A673 (cell line): ENCODE measurements at regions not wholly inside any gene's neighbourhood (a gene's known extent, or its start where the extent isn't known, plus 50 kb on each side); places are given as distances from the start of the nearest gene placed in this dataset.

Experiments used
- CTCF ChIP-seq: fragments of 300-800, 200-600 bp; sonication (generic); conservative IDR thresholded peaks from 2 replicates; pipeline ENCODE4 v1.5.1; 2017; ENCODE audit warnings: low read depth, mild to moderate bottlenecking, antibody characterized with exemption, low read length, moderate library complexity, mixed read lengths
- EZH2 ChIP-seq: fragments of 200-600 bp; sonication (generic); IDR thresholded peaks from 2 replicates; pipeline ENCODE4 v1.6.1; 2017; ENCODE audit warnings: borderline replicate concordance, low read depth, mild to moderate bottlenecking, mixed read lengths, antibody characterized with exemption, low read length; ENCODE audit not compliant: poor library complexity, severe bottlenecking

GRCh38 chr4:28105271-28105859, 1244.7 kb downstream of the STIM2 start:
- TF ChIP-seq CTCF (no peak), EZH2 (no peak)
